ENCODE measurements at regions not wholly inside any gene's neighbourhood (a gene's known extent, or its start where the extent isn't known, plus 50 kb on each side); places are given as distances from the start of the nearest gene placed in this dataset.

DNA sequence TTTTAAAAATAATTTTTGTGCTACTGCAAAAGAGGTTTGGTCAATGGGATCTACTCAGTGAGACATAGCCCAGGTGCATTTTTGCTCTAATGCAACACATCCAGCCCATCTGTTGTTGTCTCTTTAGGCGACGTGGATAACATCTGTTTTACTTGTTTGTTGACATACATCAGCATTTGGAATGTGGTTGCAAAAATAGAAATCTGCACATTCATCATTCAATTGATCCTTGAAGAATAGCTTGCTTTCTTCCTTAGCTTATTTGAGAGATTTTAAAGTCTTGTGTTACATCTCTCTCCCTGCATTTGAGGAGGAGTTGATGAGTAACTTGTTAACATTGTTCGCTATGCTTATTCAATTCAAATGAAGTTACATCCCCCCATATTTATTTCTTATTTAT, 1202.3 kb downstream of the NSUN3 start:
- Histone ChIP-seq H3K36me3 (ENCODE audit: control insufficient read depth, insufficient read depth, low read length) (no peaks in the 10 kb centered on the region), H3K79me2 (ENCODE audit: control insufficient read depth, insufficient read depth, low read length) (no peaks in the 10 kb centered on the region), H3K27ac (ENCODE audit: extremely low read depth, low read depth, low read length) (no peak overlapping the region), H3K27me3 (ENCODE audit: control insufficient read depth in 2 of 2, insufficient read depth in 2 of 2, low read length in 2 of 2) (no peaks in the 10 kb centered on the region), H3K4me3 (no peak overlapping the region), H2AFZ (ENCODE audit: low read depth, low read length) (no peak overlapping the region), H3K9me3 (replicated peaks; ENCODE audit: control insufficient read depth, insufficient read depth, low read depth, low read length) (no peaks in the 10 kb centered on the region), H3K4me2 (ENCODE audit: insufficient read depth, low read length) (no peak overlapping the region), H3K4me1 (replicated peaks in 1 of 2; ENCODE audit: control insufficient read depth in 2 of 2, insufficient read depth in 2 of 2, low read length in 2 of 2) (no peaks in the 10 kb centered on the region), H3K9ac (ENCODE audit: insufficient read depth in 1 of 2, low read depth in 2 of 2, low read length in 2 of 2) (no peak overlapping the region), H3K9me1 (ENCODE audit: control insufficient read depth, insufficient read depth, low read length) (no peaks in the 10 kb centered on the region), H4K20me1 (replicated peaks; ENCODE audit: control insufficient read depth, insufficient read depth, low read length) (no peaks in the 10 kb centered on the region)
- WGBS (ENCODE audit: insufficient coverage, low coverage, missing lambda C conversion rate): 0% methylated on average over 3 of the region's 3 CpGs
- no TSS peak for BruUV-seq (replicated peaks)
- FAIRE-seq: no peak
- ATAC-seq: no peak
- TF ChIP-seq ZNF780A (CRISPR knock-in tag; IDR thresholded peaks at IDR 0.05): no peak
- TF ChIP-seq COPS2 (conservative IDR thresholded peaks at IDR 0.05): no peak
- TF ChIP-seq, protein P1, sequence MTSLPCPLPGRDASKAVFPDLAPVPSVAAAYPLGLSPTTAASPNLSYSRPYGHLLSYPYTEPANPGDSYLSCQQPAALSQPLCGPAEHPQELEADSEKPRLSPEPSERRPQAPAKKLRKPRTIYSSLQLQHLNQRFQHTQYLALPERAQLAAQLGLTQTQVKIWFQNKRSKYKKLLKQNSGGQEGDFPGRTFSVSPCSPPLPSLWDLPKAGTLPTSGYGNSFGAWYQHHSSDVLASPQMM (CRISPR knock-in tag; IDR thresholded peaks at IDR 0.05): no peak
- DNase-seq (ENCODE audit: extremely low read depth in 1 of 4, low spot score in 3 of 4): no peak
- intact Hi-C loops (cut with micrococcal nuclease): no loop called here
- CTCF ChIA-PET (ENCODE audit: low intra/inter-chr PET ratio): no interaction called here
- POLR2A ChIA-PET: no interaction called here
- in situ Hi-C loops (cut with MboI): no loop called here

DNA sequence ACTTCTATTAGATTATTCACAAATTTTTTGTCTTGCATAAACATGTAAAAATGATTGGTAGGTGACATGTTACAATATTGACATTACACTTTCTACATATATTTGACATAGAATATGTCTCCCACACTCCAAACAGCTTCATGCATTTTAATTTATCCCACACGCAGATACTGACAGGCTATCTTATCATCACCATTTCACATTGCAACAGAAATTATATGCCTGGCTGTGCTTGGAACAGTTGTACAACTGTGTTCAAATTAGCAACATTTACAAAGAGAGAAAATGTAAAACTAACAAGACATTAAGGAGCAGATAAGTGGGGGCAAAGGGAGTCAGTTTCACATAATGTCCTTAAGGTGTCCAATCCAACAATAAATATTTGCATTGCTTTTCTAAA, 1208.5 kb downstream of the NSUN3 start:
- no peak for DNase-seq (ENCODE audit: extremely low read depth in 1 of 4, low spot score in 3 of 4)
- WGBS (ENCODE audit: insufficient coverage, low coverage, missing lambda C conversion rate): 0% methylated on average over 1 of the region's 1 CpG
- Histone ChIP-seq H3K9me3 (replicated peaks; ENCODE audit: control insufficient read depth, insufficient read depth, low read depth, low read length) (no peaks in the 10 kb centered on the region), H2AFZ (ENCODE audit: low read depth, low read length) (no peak overlapping the region), H3K4me1 (replicated peaks in 1 of 2; ENCODE audit: control insufficient read depth in 2 of 2, insufficient read depth in 2 of 2, low read length in 2 of 2) (no peaks in the 10 kb centered on the region), H3K4me3 (no peak overlapping the region), H3K4me2 (ENCODE audit: insufficient read depth, low read length) (no peak overlapping the region), H3K27me3 (ENCODE audit: control insufficient read depth in 2 of 2, insufficient read depth in 2 of 2, low read length in 2 of 2) (no peaks in the 10 kb centered on the region), H3K36me3 (ENCODE audit: control insufficient read depth, insufficient read depth, low read length) (no peaks in the 10 kb centered on the region), H3K79me2 (ENCODE audit: control insufficient read depth, insufficient read depth, low read length) (no peaks in the 10 kb centered on the region), H4K20me1 (replicated peaks; ENCODE audit: control insufficient read depth, insufficient read depth, low read length) (no peaks in the 10 kb centered on the region), H3K9ac (ENCODE audit: insufficient read depth in 1 of 2, low read depth in 2 of 2, low read length in 2 of 2) (no peak overlapping the region), H3K27ac (ENCODE audit: extremely low read depth, low read depth, low read length) (no peak overlapping the region), H3K9me1 (ENCODE audit: control insufficient read depth, insufficient read depth, low read length) (no peaks in the 10 kb centered on the region)
- ATAC-seq: no peak
- CTCF ChIA-PET (ENCODE audit: low intra/inter-chr PET ratio): no interaction called here
- intact Hi-C loops (cut with micrococcal nuclease) (no loop called here), in situ Hi-C loops (cut with MboI) (no loop called here)
- FAIRE-seq: no peak
- TF ChIP-seq ZKSCAN1 (IDR thresholded peaks at IDR 0.05; ENCODE audit: low read depth, low read length): no peak
- TF ChIP-seq, protein P2, sequence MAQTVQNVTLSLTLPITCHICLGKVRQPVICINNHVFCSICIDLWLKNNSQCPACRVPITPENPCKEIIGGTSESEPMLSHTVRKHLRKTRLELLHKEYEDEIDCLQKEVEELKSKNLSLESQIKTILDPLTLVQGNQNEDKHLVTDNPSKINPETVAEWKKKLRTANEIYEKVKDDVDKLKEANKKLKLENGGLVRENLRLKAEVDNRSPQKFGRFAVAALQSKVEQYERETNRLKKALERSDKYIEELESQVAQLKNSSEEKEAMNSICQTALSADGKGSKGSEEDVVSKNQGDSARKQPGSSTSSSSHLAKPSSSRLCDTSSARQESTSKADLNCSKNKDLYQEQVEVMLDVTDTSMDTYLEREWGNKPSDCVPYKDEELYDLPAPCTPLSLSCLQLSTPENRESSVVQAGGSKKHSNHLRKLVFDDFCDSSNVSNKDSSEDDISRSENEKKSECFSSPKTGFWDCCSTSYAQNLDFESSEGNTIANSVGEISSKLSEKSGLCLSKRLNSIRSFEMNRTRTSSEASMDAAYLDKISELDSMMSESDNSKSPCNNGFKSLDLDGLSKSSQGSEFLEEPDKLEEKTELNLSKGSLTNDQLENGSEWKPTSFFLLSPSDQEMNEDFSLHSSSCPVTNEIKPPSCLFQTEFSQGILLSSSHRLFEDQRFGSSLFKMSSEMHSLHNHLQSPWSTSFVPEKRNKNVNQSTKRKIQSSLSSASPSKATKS (CRISPR knock-in tag; IDR thresholded peaks at IDR 0.05): no peak
- TF ChIP-seq DPF2 (IDR thresholded peaks at IDR 0.05): no peak
- TF ChIP-seq COPS2 (conservative IDR thresholded peaks at IDR 0.05): no peak
- no peak for TF ChIP-seq FOXP1 (CRISPR knock-in tag; IDR thresholded peaks at IDR 0.05)
- POLR2A ChIA-PET: no interaction called here
- BruUV-seq (replicated peaks): no TSS peak

Data from K562 (cell line).